WTC11 (cell line): ENCODE measurements at regions not wholly inside any gene's neighbourhood (a gene's known extent, or its start where the extent isn't known, plus 50 kb on each side); places are given as distances from the start of the nearest gene placed in this dataset.

Experiments
- ATAC-seq: fragments of 200-7000 bp; cut with Tn5 transposase; 2 replicates; pipeline ENCODE4 v1.10.0; 2021; ENCODE audit warnings: mild to moderate bottlenecking, moderate library complexity
- CTCF ChIA-PET: fragments of 300-600 bp; sonication (Branson Sonifier 250); formaldehyde crosslinking; loops from one replicate; lab custom pipeline; 2021; ENCODE audit warnings: antibody characterized with exemption; lab: Charles Lee
- POLR2A ChIA-PET: fragments of 350-600 bp; sonication (Branson Sonifier 250); formaldehyde crosslinking; loops from one replicate; lab custom pipeline; 2021; ENCODE audit warnings: antibody characterized with exemption; lab: Charles Lee
- DNase-seq: peaks from one replicate; pipeline ENCODE4 v3.0.0; 2021; ENCODE audit warnings: low spot score
- H3K27ac Mint-ChIP-seq: 2 replicates; pipeline ENCODE4 v1.8.0; 2021; ENCODE audit warnings: mixed read lengths
- H3K27me3 Mint-ChIP-seq: 2 replicates; pipeline ENCODE4 v1.8.0; 2021; ENCODE audit warnings: low read depth, mild to moderate bottlenecking, moderate library complexity, mixed read lengths
- H3K36me3 Mint-ChIP-seq: 2 replicates; pipeline ENCODE4 v1.8.0; 2021; ENCODE audit warnings: mixed read lengths
- H3K4me1 Mint-ChIP-seq: 2 replicates; pipeline ENCODE4 v1.8.0; 2022; ENCODE audit warnings: mixed read lengths
- H3K4me3 Mint-ChIP-seq: 2 replicates; pipeline ENCODE4 v1.8.0; 2021; ENCODE audit warnings: mild to moderate bottlenecking, moderate library complexity, mixed read lengths
- H3K9me3 Mint-ChIP-seq: 2 replicates; pipeline ENCODE4 v1.8.0; 2021; ENCODE audit warnings: mixed read lengths
- ATF2 ChIP-seq: sonication (generic); formaldehyde crosslinking; IDR thresholded peaks from 2 replicates; pipeline ENCODE4 v1.8.1; 2022; ENCODE audit warnings: low read depth, missing genetic modification reagents, borderline replicate concordance
- ATF3 ChIP-seq: sonication (generic); formaldehyde crosslinking; conservative IDR thresholded peaks from 2 replicates; pipeline ENCODE4 v1.8.1; 2022; ENCODE audit warnings: mild to moderate bottlenecking, missing genetic modification reagents
- ATF6 ChIP-seq: sonication (generic); formaldehyde crosslinking; IDR thresholded peaks from 2 replicates; pipeline ENCODE4 v1.8.1; 2023; ENCODE audit warnings: mild to moderate bottlenecking, missing genetic modification reagents
- E2F1 ChIP-seq: sonication (generic); formaldehyde crosslinking; IDR thresholded peaks from 2 replicates; pipeline ENCODE4 v1.8.0; 2022; ENCODE audit warnings: mild to moderate bottlenecking, missing genetic modification reagents
- ELF4 ChIP-seq: sonication (generic); formaldehyde crosslinking; IDR thresholded peaks from 2 replicates; pipeline ENCODE4 v1.8.1; 2022; ENCODE audit warnings: low read depth, mild to moderate bottlenecking, moderate library complexity, missing genetic modification reagents
- EMX1 ChIP-seq: fragments of 250-450 bp; sonication (Bioruptor Pico); IDR thresholded peaks from 2 replicates; pipeline ENCODE4 v1.8.0; 2021; ENCODE audit warnings: mild to moderate bottlenecking
- FOXK1 ChIP-seq: sonication (generic); formaldehyde crosslinking; IDR thresholded peaks from 2 replicates; pipeline ENCODE4 v1.8.0; 2022; ENCODE audit warnings: mild to moderate bottlenecking, moderate library complexity, missing genetic modification reagents
- FOXP1 ChIP-seq: sonication (generic); formaldehyde crosslinking; IDR thresholded peaks from 2 replicates; pipeline ENCODE4 v1.8.0; 2022; ENCODE audit warnings: missing genetic modification reagents, mild to moderate bottlenecking, moderate library complexity, borderline replicate concordance
- GRHL2 ChIP-seq: fragments of 250-450 bp; sonication (Bioruptor Pico); IDR thresholded peaks from 2 replicates; pipeline ENCODE4 v1.8.0; 2022; ENCODE audit warnings: mild to moderate bottlenecking, moderate library complexity; ENCODE audit not compliant: insufficient replicate concordance, severe bottlenecking
- GTF2I ChIP-seq: fragments of 250-450 bp; sonication (Bioruptor Pico); conservative IDR thresholded peaks from 2 replicates; pipeline ENCODE4 v1.4.0; 2021; ENCODE audit warnings: mild to moderate bottlenecking
- HMGA2 ChIP-seq: fragments of 250-450 bp; sonication (Bioruptor Pico); IDR thresholded peaks from 2 replicates; pipeline ENCODE4 v1.4.0; 2021; ENCODE audit warnings: mild to moderate bottlenecking, moderate library complexity
- HMGXB4 ChIP-seq: sonication (generic); formaldehyde crosslinking; IDR thresholded peaks from 2 replicates; pipeline ENCODE4 v1.8.1; 2023; ENCODE audit warnings: mild to moderate bottlenecking, moderate library complexity, missing genetic modification reagents
- MXD4 ChIP-seq: fragments of 250-450 bp; sonication (Bioruptor Pico); IDR thresholded peaks from 2 replicates; pipeline ENCODE4 v1.8.0; 2021; ENCODE audit warnings: mild to moderate bottlenecking, moderate library complexity, borderline replicate concordance
- NFYB ChIP-seq: sonication (generic); formaldehyde crosslinking; conservative IDR thresholded peaks from 2 replicates; pipeline ENCODE4 v1.8.0; 2022; ENCODE audit warnings: low read depth, missing genetic modification reagents
- NR3C1 ChIP-seq: sonication (generic); formaldehyde crosslinking; conservative IDR thresholded peaks from 2 replicates; pipeline ENCODE4 v1.8.1; 2023; ENCODE audit warnings: low read depth, mild to moderate bottlenecking, missing genetic modification reagents
- PRRX2 ChIP-seq: fragments of 250-450 bp; sonication (Bioruptor Pico); IDR thresholded peaks from 2 replicates; pipeline ENCODE4 v1.8.0; 2021; ENCODE audit warnings: mild to moderate bottlenecking
- RELA ChIP-seq: sonication (generic); formaldehyde crosslinking; IDR thresholded peaks from 2 replicates; pipeline ENCODE4 v1.8.1; 2022; ENCODE audit warnings: missing genetic modification reagents, mild to moderate bottlenecking, borderline replicate concordance
- SOX15 ChIP-seq: fragments of 250-450 bp; sonication (Bioruptor Pico); IDR thresholded peaks from 2 replicates; pipeline ENCODE4 v1.9.0; 2021; ENCODE audit warnings: mild to moderate bottlenecking
- ZBTB21 ChIP-seq: sonication (generic); formaldehyde crosslinking; IDR thresholded peaks from 2 replicates; pipeline ENCODE4 v1.8.1; 2023; ENCODE audit warnings: mild to moderate bottlenecking, missing genetic modification reagents, borderline replicate concordance
- ZNF121 ChIP-seq: sonication (generic); formaldehyde crosslinking; IDR thresholded peaks from 2 replicates; pipeline ENCODE4 v1.8.0; 2023; ENCODE audit warnings: missing genetic modification reagents
- ZNF138 ChIP-seq: sonication (generic); formaldehyde crosslinking; conservative IDR thresholded peaks from 2 replicates; pipeline ENCODE4 v1.8.1; 2022; ENCODE audit warnings: mild to moderate bottlenecking, moderate library complexity, missing genetic modification reagents
- ZNF219 ChIP-seq: sonication (generic); formaldehyde crosslinking; IDR thresholded peaks from 2 replicates; pipeline ENCODE4 v1.8.0; 2023; ENCODE audit warnings: missing genetic modification reagents, mild to moderate bottlenecking, borderline replicate concordance
- ZNF396 ChIP-seq: fragments of 250-450 bp; sonication (Bioruptor Pico); IDR thresholded peaks from 2 replicates; pipeline ENCODE4 v1.8.0; 2021; ENCODE audit warnings: mild to moderate bottlenecking, moderate library complexity, borderline replicate concordance

- ATAC-seq, result no peak
- Mint-ChIP-seq H3K36me3 (no peaks in the 10 kb centered on the region), H3K4me1 (peaks cover 21% of the 10 kb centered on the region), H3K27me3 (no peaks in the 10 kb centered on the region), H3K27ac (no peak overlapping the region), H3K9me3 (no peaks in the 10 kb centered on the region), H3K4me3 (no peak overlapping the region)
- TF ChIP-seq ATF3 (CRISPR knock-in tag), result no peak
- TF ChIP-seq HMGXB4 (CRISPR knock-in tag), result no peak
- no peak for TF ChIP-seq GTF2I (CRISPR knock-in tag)
- no peak for TF ChIP-seq ATF2 (CRISPR knock-in tag)
- no peak for TF ChIP-seq RELA (CRISPR knock-in tag)
- no peak for TF ChIP-seq ATF6 (CRISPR knock-in tag)
- no peak for TF ChIP-seq MXD4
- TF ChIP-seq PRRX2 (CRISPR knock-in tag), result no peak
- ChIA-PET POLR2A (no interaction called here), CTCF (interaction anchor here (1.9 kb wide), 1 partner anchor 310 kb away, joined by 8 read pairs; no protein-coding TSS in a partner anchor)
- no peak for DNase-seq
These were observed 307.8 kb downstream of the GADD45G start for GRCh38 chr9:89912605-89912953.

- no peaks in the 10 kb centered on the region for H3K27me3 Mint-ChIP-seq
- H3K9me3 Mint-ChIP-seq, result no peaks in the 10 kb centered on the region
- DNase-seq, result no peak
- H3K27ac Mint-ChIP-seq, result no peak overlapping the region
- no peaks in the 10 kb centered on the region for H3K36me3 Mint-ChIP-seq
- ChIA-PET CTCF (interaction anchor here (1.1 to 5.5 kb wide), 5 partner anchors 10 to 322 kb away, joined by 3 to 63 read pairs (median 6); no protein-coding TSS in a partner anchor), POLR2A (no interaction called here)
- TF ChIP-seq ZNF138 (CRISPR knock-in tag) (no peak), NFYB (CRISPR knock-in tag) (no peak), EMX1 (no peak), ELF4 (CRISPR knock-in tag) (no peak), ZNF219 (CRISPR knock-in tag) (no peak), GTF2I (CRISPR knock-in tag) (no peak), HMGA2 (CRISPR knock-in tag) (peak; percentile 85)
- TF ChIP-seq, all 79 proteins: peak for 1
- Mint-ChIP-seq H3K4me3 (no peak overlapping the region), H3K4me1 (peaks cover 32% of the 10 kb centered on the region)
- ATAC-seq, result no peak
These were observed 310.4 kb downstream of the GADD45G start for GRCh38 chr9:89915187-89915586.

GRCh38 chr9:89916001-89916597 lies 311.3 kb downstream of the GADD45G start:
- no peaks in the 10 kb centered on the region for H3K9me3 Mint-ChIP-seq

More at GRCh38 chr9:89916001-89916597, 311.3 kb downstream of the GADD45G start:
- H3K4me1 Mint-ChIP-seq, result peaks cover 41% of the 10 kb centered on the region
- POLR2A ChIA-PET, result interaction anchor here (1.5 kb wide), 1 partner anchor 311 kb away, joined by 4 read pairs; the partner anchor contains the start of gene GADD45G
- CTCF ChIA-PET, result interaction anchor here (1.1 to 5.5 kb wide), 5 partner anchors 11 to 322 kb away, joined by 3 to 63 read pairs (median 6); no protein-coding TSS in a partner anchor
- no peaks in the 10 kb centered on the region for H3K27me3 Mint-ChIP-seq
- H3K4me3 Mint-ChIP-seq, result no peak overlapping the region
- DNase-seq (no peak), ATAC-seq (no peak; the same call in 1 of the 2 replicates)
- TF ChIP-seq GTF2I (CRISPR knock-in tag) (no peak), SOX15 (CRISPR knock-in tag) (no peak), FOXK1 (CRISPR knock-in tag) (no peak), ZBTB21 (CRISPR knock-in tag) (no peak), ZNF121 (CRISPR knock-in tag) (no peak), PRRX2 (CRISPR knock-in tag) (no peak), ZNF396 (CRISPR knock-in tag) (no peak), NR3C1 (CRISPR knock-in tag) (no peak), E2F1 (CRISPR knock-in tag) (no peak), FOXP1 (CRISPR knock-in tag) (no peak), GRHL2 (CRISPR knock-in tag) (no peak)
- H3K36me3 Mint-ChIP-seq, result no peaks in the 10 kb centered on the region
- no peak overlapping the region for H3K27ac Mint-ChIP-seq
